ENCODE measurements at regions not wholly inside any gene's neighbourhood (a gene's known extent, or its start where the extent isn't known, plus 50 kb on each side); places are given as distances from the start of the nearest gene placed in this dataset.

DNA sequence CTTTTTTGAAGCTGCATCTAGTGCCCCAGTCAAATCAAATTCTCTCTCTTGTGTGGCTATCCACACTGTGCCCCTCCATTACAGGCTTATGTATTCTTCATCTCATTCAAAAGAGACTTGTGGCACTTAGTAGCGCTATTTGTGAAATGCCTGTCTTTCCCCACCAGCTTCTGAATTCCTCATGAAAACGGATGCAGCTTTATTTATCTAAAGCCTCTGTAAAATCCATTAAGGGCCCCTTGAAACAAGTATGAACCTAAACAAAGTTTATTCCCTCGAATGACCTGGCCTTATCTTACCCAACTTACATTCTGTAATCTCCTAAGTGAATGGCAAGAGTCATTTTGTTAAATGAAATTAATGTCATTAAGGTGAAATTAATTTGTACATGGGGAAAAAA lies 417.4 kb upstream of the PIK3C3 start:
- DNase-seq: no peak

DNA sequence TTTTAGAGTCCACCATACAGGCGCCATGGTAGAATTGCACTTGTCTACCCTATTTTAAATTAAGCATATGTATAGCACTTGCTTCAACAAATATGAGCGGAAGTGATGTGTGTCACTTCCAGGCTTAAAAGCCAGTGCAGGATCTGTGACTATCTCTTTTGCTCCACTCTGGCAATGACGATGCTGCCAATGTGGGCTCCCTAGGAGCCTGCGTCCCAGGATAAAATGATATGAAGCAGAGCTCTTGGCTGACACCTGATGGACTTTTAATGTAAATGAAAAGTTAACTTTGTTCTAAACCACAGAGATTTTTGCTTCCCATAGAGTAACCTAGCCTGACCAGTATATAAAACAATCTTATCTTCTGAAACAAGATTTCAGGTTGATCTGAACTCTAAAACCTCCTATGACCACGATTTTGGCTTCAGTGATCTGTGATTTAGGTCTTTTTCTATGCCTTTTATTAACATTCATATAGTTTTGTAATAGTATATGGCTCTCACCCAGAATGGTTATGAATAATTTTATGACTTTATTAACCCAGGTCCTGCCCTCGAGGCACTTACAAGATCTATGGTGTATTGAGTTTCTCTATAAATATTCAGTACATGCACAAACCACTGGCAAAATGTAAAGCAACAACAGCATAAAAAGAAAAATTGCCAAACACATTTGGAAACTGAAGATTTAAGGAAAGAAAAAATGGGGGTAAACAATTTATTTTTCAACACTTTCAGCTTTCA lies 422.5 kb upstream of the PIK3C3 start:
- no peak for DNase-seq

DNA sequence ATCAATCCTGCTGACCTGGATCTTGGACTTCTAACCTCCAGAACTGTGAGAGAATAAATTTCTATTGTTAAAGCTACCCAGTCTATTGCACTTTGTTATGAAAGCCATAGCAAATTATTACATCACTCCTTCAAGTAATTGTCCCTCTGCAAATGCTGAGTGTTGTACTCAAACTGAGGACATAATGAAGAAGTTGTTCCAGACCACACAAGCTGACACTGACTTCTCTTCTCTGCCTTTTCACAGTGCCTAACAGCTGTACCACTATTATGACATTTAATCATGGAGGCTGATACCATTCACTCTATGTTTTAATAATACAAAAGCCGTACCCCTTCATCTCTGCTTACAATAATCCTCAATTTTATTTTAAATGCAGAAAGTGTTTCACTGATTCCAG lies 424.1 kb upstream of the PIK3C3 start:
- DNase-seq: no peak

DNA sequence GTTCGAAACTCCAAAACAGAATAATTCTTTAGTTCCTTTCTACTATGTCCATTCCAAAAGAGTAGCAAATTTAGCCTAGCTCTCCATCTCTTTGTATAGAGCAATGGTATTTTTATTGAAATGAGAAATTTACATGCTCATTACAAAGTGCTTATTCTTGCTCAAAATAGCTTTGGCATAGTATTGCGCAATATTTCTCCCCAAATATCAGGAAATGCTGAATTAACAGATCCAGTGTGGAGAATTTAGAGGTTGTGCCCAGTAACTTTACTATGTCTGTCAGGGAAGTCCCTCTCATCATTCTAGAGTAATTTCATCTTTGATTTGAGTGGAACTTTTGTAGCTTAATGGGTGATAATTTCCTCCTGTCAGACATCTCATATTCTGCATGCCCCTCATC lies 425.9 kb upstream of the PIK3C3 start:
- DNase-seq: no peak

DNA sequence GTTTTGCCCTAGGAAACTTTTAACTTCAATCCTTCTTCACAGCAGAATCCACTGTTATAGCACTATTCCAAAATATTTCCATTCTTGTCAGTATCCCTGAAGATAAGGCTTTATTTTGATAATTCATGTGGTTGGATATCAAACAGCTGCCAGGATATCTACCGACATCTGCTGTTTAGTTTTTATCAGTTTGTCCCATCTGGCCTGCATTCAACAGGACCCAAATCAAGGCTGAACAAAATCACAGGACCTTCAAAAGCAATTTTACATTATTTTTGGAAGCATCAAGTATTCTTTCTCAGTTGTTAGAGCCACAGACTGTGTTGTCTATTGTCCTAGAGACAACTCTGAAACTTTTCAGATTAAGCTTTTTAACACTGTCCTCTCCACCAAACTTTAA lies 429.0 kb upstream of the PIK3C3 start:
- DNase-seq: no peak

DNA sequence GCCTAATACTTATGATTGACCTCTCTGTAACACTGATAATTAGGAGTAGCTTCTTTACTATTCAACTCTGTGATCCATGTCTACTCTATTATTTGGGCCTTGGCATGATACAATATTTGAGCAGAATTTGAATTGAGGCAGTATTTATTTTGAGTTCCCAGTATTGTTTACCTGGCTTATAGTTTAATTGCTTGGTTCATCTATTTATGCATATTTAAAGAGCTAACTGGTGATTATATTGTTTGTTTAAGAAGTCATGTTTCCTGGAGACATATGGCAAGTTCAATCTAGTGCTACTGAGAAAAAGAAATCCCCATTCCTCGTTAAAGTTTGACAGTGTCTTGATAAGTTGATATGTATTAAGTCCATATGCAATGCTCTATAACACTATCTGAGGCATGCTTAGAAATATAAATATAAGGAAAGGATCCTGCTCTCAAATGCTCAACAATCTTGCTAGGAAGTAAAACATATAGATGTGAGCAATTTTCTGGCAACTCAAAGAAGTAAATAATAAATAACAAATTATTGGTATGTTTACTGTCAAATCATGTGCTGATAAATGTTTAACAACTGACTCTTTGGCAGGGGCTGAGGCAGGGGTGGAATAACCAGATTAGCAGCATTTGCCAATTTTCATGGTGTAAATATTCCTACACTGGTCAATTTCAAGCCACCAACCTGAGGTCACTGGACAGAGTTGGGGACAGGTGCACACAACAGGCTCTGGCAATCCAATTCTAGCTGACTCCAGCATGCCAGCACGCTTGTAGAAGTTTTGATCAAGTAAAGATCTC lies 430.2 kb upstream of the PIK3C3 start:
- DNase-seq: no peak

DNA sequence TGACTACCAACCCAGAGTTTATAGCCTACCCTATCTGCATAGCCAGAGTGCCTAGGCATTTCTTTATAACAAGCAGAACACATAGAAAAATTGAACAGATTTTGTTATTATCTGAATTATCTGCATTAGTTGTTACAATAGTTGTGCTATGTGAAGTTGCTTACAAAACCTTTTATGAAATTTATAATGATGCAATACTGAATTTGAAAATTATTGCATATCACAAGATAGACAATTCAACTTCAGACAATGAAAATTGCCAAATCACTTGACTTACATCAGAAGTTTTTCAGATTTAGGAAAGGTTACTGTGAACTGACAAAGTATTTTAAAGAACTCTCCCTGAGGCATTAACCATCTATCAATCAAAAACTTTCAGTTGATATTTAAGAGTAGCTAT lies 437.9 kb upstream of the PIK3C3 start:
- no peak for DNase-seq

DNA sequence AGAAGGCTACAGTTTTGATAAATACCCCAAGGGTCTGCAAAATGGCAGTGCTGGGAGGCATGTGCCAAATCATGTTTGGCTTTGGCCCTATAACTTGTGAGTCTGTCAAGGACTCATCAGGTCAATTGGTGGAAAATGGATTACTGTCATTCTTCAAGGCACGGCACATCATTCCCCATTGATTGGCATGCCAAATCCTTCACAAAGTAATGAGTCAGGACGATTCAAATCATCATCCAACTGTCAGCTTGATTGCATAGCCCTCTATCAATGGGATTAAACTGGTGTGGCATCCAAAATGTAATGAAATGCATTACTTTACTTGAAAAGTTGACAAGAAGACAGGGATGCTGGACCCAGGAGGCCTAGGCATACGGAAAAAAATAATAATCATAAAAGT lies 441.6 kb upstream of the PIK3C3 start:
- DNase-seq: no peak

DNA sequence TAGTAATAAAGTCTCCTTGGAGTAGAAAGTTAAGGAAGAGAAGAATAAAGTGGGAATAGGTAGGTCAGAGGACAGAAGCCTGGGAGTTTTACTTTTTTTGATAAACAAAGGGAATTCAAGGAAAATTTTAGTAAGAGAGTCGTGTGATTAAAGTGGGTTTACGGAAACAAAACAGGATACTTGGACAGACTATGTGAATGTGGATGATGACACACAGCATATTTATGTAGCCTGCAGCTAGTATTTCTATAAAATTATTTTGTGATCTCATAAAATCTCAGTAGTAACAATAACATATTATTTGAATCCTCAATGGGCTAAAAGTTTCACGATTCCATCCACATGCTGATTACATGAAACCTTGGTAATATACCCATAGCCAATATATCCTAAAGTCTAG lies 450.7 kb upstream of the PIK3C3 start:
- DNase-seq: no peak

DNA sequence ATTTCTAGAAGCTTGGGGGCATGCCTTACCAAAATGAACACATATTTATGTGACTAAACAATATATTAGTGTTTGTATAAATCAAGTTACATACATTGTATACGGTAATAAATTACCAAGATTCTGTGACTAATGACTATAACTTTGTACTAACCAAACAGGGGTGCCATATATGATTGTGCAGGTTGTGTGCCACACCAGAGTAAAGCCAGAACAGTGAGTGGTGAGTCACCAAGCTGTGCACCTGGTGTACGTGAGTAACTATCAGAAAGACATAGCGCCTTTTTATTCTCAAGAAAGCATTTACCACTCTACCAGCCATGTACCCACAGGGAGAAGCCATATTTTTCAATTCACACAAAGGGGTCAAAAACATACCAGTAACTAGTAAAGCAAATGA lies 453.2 kb upstream of the PIK3C3 start:
- DNase-seq: no peak

DNA sequence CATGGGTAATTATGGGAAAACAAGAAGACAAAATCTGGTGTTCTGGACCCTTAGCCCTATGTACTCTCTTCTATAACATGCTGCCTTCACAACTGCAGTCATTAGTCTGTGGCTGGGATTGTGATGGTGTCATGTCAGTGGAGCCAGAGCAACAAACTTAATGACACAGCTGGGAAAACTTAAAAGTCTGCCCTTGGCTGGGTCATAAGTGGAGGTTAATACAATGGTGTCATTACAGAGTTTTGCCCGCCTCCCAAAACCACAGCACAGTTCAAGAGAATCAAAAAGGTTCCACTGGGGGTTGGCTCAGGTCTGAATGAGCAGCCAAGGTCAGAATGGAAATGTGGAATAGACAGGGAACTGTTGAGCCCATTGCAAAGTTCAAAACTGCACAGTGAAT lies 455.7 kb upstream of the PIK3C3 start:
- DNase-seq: no peak

DNA sequence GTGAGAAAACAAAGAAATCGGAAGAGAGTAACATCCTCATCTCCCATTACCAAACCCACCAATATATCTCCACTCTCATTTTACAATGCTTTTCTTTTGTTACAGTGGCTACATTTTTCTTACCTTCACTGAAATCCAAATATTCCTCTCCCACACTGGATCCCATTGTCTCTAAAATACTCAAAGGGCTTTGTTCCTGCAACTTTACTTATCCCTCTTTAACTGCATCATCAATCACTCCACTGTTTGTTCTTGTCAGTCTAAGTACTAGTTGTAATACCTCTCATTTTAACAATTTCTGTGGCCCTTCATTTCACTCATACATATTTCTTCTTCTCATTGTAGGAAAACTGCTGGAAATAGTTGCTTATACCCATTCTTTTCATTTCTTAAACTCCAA lies 464.2 kb upstream of the PIK3C3 start:
- DNase-seq: no peak

DNA sequence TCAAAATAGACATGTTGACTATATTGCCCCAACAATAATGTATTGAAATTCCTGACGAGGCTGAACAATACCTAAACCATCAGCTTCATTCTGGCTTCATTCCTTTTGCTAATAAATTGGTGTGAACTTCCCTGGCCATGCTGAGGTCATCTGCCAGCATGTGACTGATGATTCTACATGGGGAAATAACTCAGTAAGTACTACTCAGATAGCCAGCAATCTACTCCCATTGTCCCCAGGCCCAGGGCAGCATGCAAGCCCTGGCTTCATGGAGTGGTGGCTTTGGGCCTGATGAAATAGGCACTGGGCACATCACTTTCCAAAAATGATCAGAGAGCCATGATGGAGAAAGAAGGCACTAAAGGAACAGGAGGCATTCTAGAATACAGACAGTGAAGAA lies 468.5 kb upstream of the PIK3C3 start:
- DNase-seq: no peak

DNA sequence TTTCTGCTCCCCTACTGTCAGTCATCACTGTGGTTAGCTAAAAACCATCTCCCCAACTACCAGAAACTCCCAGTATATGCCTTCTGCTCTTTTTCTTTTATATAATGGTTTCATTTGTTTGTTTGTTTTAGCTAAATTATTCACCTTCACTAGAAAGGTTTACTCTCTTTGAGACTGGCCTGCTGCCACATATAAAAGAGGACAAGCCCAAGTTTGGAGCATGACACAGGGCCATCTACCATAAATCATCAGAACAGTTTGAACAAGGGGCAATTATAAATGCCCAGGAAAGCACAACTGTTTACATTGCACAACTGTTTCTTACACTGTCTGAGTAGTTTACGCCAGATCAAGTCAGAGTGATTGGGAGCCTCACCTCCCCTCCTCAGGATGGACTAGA lies 471.0 kb upstream of the PIK3C3 start:
- no peak for DNase-seq

DNA sequence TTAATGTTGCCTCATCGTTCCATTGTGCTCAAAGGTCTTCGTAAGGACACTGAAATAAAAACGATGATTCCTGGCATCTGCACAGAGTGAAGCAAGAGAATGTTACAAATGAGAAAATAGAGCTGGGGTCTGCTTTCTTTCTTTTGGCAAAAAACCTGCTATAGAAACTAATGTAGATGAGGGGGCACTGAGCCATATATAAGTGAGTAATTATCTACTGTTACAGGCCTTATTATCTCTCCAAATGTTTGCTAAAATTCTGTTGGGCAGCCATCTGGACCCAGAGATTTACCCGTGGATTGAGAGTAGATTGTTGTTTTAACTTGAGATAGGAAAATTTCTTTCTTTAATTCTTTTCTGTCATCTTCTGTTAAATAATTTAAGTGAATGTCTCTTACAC lies 472.5 kb upstream of the PIK3C3 start:
- DNase-seq: no peak

DNA sequence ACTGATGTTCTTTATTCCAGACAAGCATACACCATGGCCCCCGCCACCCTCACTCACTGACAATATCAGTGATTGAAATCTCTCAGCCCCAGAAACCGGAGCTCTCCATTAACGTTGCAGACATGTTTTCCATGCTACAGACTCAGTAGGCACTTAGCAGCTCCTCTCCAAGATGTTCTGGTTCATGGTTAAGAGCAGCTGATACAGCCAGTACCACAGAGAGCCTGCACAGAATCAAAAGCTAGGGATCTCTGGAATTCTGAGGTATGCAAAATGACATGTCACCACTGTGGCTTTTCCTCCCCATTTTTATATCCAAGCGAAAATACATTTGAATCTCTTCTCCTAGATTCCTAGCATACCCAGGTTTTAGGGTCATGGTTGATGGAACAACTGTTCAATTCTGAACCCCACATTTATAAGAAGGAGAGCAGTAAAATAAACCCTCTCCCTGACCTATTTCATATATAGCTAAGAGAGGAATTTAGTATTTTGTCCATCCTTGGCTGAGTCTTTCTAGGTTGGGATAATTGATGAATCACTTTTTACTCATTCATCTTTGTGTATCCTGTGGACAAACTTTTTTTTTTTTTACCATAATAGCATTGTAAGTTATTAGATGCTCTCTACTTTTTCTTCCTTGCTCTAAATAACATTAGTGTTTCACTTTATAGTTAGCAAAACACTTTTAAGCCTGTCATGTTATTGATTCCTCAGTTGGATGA lies 488.4 kb upstream of the PIK3C3 start:
- no peak for DNase-seq

DNA sequence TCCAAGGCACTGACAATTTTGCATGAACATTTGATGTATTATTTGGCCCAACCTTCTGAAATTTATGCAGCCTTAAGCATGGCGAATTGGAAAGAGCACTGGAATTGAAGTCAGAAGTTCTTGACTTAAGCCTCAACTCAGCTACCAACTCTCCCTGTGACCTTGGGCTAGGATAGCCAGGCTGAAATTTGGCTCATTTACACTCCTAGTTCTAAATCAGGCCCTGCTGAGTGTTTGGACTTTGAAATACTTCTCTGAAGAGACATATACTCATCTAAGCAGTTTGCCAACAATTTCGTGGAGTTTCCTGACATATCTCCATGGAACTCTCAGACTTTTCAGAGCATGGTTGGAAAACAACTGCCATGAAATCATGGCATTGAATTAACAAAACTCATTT lies 489.6 kb upstream of the PIK3C3 start:
- no peak for DNase-seq

DNA sequence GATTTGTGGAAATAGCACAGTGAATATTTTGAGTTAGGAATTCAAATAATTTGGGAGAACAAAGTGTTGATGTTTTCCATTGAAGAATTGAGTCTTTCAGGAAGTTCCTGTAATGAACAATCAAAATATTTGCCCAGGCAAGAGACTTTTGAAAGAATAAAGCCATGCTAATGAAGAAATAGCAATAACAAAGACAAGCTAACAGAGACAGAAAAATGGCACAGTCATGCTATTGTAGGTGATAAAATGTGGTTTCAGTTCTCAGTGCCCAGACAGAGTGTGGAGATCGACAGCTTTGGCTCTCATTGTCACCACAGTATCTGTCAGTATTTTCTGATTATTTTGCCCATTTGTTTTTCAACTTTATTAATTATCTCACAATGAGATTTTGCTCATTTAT lies 490.8 kb upstream of the PIK3C3 start:
- no peak for DNase-seq

DNA sequence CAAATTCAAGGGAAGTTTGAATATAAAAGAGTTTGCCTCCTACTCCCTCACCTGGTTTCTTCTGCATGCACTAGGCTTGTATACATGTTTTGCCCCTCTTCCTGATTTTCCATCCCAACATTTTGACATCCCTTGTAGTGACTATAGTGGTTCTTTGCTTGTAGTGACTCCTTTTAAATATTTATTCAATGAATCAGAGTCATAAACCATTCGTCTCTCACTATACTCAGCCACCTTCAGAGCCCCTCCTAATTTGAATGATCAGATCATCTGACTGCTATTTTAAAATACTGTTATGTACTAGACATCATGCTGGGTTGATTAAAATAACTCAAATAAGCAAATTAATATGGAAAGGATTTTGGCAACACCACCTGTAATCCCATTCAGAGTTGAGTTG lies 492.1 kb upstream of the PIK3C3 start:
- no peak for DNase-seq

DNA sequence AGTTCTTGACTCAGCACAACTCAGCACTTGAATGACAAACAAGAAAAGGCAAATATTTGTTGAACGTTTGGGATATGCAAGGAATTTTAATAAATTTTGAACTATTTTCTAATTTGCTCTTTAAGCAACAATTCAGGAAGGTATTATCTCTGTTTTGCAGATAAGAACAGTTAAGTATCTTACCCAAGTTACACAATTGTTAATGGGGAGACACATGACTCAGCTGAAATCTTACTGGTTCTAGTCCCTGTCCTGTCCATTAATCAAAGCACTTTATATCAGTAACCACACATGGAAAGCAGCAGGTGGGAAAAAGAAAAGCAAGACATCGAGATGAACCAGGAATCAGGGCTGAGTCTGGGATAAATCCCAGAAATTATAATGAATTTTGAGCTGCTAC lies 493.9 kb upstream of the PIK3C3 start:
- DNase-seq: no peak

DNA sequence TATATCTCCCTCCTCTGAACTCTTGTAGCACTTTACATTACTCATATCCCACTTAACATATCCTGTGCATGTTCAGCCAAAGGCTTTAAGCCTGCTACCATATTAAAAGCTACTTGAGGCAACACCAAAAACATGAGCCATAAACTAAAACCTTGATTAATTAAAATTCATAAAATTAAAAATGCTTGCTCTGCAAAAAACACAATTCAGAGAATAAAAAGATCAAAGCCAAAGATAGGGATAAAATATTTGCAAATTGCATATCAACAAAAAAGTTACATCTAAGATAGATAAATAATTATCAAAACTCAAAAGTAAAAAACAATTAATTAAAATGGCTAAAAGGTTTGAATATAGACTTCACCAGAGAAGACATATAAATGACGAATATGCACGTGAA lies 495.4 kb upstream of the PIK3C3 start:
- no peak for DNase-seq

DNA sequence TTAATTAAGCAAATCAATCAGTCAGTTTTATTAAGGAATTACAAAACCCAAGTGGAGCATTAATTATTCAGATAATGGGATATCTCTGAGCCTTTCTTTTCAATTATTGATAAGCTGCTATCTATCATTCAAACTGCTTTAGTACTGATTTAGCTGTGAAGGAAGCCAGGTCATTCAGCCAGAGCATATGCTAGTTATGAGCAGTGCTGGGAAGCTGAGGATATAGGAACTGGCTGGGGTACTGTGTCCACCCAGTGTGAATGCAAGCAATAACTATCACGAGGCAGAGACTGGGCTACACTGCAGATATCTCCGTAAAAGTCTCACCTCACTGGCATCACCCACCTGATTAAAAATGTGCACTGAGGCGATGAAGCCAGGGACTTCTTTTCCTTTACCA lies 496.7 kb upstream of the PIK3C3 start:
- no peak for DNase-seq

DNA sequence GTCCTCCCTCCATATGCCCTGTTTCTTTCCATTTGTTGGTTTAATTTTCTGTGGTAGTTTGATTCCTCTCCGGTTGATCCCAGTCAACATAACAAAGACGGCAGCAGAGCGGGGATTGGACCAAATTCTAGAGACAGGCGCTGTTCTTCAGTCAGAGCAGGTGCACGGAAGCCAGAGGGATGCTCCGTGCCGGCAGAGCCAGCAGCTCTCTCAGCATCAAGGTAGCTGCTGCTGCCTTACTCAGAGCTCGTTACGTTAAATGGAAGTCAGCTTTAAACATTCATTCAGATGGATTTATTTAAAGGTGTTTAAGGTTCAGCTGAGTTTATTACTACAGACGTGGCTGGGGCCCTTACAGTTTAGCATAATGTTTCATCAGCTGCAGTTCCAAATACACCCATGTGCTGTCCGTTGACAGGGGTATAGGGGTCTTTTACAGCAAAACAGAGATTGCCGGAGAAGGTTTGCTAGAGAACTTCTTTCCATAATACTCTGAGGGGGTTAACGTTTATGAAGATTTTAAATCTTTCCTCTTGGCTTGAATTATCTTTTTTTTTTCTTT lies 497.2 kb upstream of the PIK3C3 start:
- no peak for DNase-seq

DNA sequence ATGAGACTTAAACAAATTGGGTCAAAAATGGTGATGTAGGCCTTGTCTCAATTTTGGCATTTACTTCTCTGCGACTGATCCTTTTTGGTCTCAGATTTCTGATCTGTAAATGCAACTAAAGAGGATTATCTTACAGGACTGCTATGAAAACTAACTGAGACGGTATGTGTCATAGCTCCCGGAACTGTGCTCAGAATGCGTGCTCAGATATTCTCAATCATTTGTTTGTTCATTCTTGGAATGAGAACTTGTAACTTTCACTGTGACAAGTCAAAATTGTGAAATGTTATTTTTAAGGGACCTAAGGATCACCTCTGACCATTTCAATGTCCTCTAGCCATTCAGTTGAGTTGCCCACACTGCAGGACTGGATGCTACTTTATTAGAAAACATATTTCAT lies 498.2 kb upstream of the PIK3C3 start:
- no peak for DNase-seq
